Ovary (tissue), 3 donors: ENCODE measurements at regions not wholly inside any gene's neighbourhood (a gene's known extent, or its start where the extent isn't known, plus 50 kb on each side); places are given as distances from the start of the nearest gene placed in this dataset.

ENCODE experiments used
- POLR2A ChIP-seq: fragments of 450-650 bp; IDR thresholded peaks from one replicate; pipeline ENCODE4 v1.6.1; 2017; ENCODE audit warnings: antibody characterized with exemption, mild to moderate bottlenecking, moderate library complexity
- TF ChIP-seq, protein P1 (sequence below), 3 donors: fragments of 450-650 bp in 2 of 3; fragments of 200-600 bp in 1 of 3; IDR thresholded peaks; one replicate each; pipeline versions ENCODE4 v1.5.1 to v1.8.0; 2016 to 2022; ENCODE audit warnings: antibody characterized with exemption in 3 of 3, mild to moderate bottlenecking in 1 of 3
- donor health status: DM: no; HTN: no; CAD: no.

DNA sequence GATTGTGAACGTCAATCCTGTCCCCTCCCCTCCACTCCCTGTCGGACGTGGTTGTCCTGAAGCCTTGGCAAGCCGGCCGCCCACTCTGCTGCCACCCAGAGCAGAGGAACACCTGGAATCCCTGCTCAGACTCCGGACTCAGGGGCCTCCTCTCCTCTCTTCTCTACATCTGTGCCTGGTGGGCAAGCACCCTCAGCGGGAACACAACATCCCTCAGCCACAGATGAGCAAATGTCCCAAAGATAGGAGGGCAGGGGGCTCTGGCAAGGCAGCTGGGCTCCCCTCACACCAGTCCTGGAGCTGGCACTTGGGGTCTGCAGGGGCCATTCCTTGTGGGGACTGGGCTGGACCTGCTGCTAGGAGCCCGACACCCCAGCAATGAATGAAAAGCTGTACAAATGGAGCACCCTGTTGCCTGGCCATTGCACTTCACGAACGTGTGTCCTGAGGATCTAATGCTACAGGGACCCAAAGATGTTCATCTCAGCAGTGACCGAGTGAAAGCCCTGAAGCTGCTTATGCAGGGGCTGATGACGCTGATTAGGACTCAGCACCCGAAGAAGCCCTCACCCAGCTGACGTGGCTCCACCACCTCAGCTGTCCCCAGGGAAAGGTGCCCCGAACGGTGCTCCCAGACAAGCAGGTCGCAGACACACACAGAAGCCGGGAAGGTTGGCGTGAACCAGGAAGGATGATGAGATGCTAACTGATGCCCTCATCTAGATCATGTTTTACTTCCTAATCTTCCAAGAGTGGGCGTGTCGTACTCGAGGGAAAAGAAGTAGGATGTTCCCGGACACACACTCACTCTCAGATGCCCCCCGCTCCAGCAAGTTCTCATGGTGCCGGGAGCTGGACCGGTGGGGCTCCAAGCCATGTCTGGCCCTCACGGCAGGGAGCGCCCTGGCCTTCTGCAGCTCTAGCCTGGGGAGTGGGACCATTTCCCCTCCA, 177.0 kb upstream of the PPP1R26 start:
- TF ChIP-seq, protein P1, sequence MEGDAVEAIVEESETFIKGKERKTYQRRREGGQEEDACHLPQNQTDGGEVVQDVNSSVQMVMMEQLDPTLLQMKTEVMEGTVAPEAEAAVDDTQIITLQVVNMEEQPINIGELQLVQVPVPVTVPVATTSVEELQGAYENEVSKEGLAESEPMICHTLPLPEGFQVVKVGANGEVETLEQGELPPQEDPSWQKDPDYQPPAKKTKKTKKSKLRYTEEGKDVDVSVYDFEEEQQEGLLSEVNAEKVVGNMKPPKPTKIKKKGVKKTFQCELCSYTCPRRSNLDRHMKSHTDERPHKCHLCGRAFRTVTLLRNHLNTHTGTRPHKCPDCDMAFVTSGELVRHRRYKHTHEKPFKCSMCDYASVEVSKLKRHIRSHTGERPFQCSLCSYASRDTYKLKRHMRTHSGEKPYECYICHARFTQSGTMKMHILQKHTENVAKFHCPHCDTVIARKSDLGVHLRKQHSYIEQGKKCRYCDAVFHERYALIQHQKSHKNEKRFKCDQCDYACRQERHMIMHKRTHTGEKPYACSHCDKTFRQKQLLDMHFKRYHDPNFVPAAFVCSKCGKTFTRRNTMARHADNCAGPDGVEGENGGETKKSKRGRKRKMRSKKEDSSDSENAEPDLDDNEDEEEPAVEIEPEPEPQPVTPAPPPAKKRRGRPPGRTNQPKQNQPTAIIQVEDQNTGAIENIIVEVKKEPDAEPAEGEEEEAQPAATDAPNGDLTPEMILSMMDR (IDR thresholded peaks at IDR 0.05) = no peak
- TF ChIP-seq POLR2A = no peak
